Cardiac fibroblast (primary cell): ENCODE measurements at regions not wholly inside any gene's neighbourhood (a gene's known extent, or its start where the extent isn't known, plus 50 kb on each side); places are given as distances from the start of the nearest gene placed in this dataset.

Experiments
- DNase-seq, 2 donors: peaks; one replicate each; pipeline versions ENCODE4 v3.0.0 to v3.0.0-alpha.2; 2010; ENCODE audit warnings: low read depth in 2 of 2
- H3K4me3 ChIP-seq, 2 donors: replicated peaks in 1 of 2; 1 replicate in 1 of 2; 2 replicates in 1 of 2; pipeline ENCODE4 v1.5.1; 2011; ENCODE audit warnings: low read depth in 2 of 2, low read length in 2 of 2, mild to moderate bottlenecking in 2 of 2, moderate library complexity in 1 of 2
- CTCF ChIP-seq: IDR thresholded peaks from one replicate; pipeline ENCODE4 v1.5.1; 2011; ENCODE audit warnings: low read depth, mild to moderate bottlenecking, low read length, inconsistent platforms

GRCh38 chr6:90917376-90917775, 330.5 kb upstream of the MAP3K7 start:
- no peak for TF ChIP-seq CTCF
- H3K4me3 ChIP-seq = no peak overlapping the region
- DNase-seq = no peak

GRCh38 chr6:90916968-90917367, 330.1 kb upstream of the MAP3K7 start:
- no peak for TF ChIP-seq CTCF
- DNase-seq = no peak
- H3K4me3 ChIP-seq = no peak overlapping the region

- no peak overlapping the region for H3K4me3 ChIP-seq
- no peak for DNase-seq
These were observed 328.5 kb upstream of the MAP3K7 start for GRCh38 chr6:90915224-90915915.

GRCh38 chr6:90914312-90914711, 327.4 kb upstream of the MAP3K7 start:
- no peak for DNase-seq
- H3K4me3 ChIP-seq = no peak overlapping the region
- no peak for TF ChIP-seq CTCF

More at GRCh38 chr6:90915224-90915915, 328.5 kb upstream of the MAP3K7 start:
- TF ChIP-seq CTCF = no peak

- TF ChIP-seq CTCF = no peak
- DNase-seq = no peak
- no peak overlapping the region for H3K4me3 ChIP-seq
These were observed 326.5 kb upstream of the MAP3K7 start for GRCh38 chr6:90913266-90913960.

- DNase-seq = no peak
- no peak overlapping the region for H3K4me3 ChIP-seq
- no peak for TF ChIP-seq CTCF
These were observed 324.8 kb upstream of the MAP3K7 start for GRCh38 chr6:90911642-90912041.

GRCh38 chr6:90910893-90911292, 324.0 kb upstream of the MAP3K7 start:
- H3K4me3 ChIP-seq = no peak overlapping the region
- no peak for DNase-seq
- no peak for TF ChIP-seq CTCF
